GF-D8 (cell line): ENCODE measurements at regions not wholly inside any gene's neighbourhood (a gene's known extent, or its start where the extent isn't known, plus 50 kb on each side); places are given as distances from the start of the nearest gene placed in this dataset.

Experiments
- DNase-seq: peaks from one replicate; lab custom pipeline; 2025; lab: John Stamatoyannopoulos, UW

- peak; percentile 85 for DNase-seq
Observed at GRCh38 chr11:86193297-86194095, 51.1 kb upstream of the EED start.

- no peak for DNase-seq
Observed at GRCh38 chr11:86192519-86193257, 51.9 kb upstream of the EED start.

DNA sequence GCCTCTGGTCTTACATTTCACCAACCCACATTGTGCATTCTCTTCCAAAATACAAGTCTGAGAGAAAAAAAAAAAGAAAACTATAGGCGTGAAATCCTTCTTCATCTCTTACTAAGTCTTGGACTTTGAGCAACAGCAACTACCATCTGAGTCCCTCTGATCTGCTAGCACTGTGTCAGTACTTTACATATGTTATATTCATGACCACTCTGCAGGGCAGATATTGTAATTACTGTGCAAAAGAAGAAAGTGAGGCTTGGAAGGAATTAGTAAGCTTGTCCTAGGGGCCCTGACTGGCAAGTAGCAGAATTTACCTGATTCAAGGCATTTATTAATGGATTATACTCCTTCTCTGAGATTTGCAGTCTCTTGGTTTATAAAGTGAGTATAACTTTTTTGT lies 52.7 kb upstream of the EED start:
- DNase-seq, result no peak

DNA sequence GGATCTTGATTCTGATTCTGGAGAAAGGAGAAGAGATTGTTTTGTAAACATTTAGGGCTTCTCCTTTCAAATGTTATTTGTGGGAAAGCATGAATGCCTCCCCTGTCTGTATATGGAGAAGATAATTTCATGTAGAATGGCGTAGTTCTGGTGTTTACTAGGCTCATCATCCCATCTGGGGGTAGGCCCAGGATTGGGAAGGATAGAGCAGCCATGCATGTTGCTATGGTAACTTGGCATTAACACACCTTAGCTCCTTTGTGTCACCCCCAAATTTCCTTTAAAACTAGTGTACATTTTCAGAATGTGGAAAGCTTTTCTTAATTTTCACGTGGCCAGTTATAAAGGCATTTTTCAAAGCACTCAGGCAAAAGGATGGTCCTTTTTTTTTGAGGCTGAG lies 57.5 kb upstream of the EED start:
- no peak for DNase-seq

DNA sequence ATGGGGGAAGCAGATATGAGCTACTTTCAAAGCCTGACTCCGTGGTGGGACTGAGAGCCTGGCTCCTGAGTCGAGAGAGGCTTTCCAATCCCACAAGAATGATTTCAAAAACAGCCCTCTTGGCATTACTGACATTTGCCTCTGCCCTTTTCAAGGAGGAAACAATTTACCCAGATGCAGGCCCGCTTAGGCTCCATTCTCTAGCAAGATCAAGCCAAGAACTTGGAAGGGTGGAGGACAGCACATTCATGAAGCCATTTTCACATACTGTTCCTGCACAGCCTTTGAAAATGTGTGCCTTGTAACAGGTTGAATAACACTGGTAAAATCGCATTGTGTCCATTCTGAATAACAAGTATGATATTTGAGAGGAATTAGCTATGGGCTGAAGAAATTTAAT lies 58.2 kb upstream of the EED start:
- no peak for DNase-seq

DNA sequence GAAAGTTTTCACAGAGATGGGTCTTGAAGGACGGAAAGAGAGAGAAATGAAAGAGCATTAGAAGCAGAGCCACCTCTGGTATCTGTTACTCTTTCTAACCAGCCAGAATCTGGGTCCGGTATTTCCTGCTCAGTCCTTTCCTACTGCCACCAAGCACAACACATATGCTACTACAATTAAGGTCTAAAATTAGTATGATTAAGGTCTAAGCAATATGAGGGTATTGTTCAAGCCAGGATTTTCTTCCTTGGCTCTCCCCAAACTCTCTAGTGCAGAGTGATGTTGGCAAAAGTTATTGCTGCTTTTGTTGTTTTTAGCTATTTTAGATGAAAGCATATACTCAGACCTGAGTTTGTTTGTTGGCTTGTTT lies 59.2 kb upstream of the EED start:
- DNase-seq, result no peak

DNA sequence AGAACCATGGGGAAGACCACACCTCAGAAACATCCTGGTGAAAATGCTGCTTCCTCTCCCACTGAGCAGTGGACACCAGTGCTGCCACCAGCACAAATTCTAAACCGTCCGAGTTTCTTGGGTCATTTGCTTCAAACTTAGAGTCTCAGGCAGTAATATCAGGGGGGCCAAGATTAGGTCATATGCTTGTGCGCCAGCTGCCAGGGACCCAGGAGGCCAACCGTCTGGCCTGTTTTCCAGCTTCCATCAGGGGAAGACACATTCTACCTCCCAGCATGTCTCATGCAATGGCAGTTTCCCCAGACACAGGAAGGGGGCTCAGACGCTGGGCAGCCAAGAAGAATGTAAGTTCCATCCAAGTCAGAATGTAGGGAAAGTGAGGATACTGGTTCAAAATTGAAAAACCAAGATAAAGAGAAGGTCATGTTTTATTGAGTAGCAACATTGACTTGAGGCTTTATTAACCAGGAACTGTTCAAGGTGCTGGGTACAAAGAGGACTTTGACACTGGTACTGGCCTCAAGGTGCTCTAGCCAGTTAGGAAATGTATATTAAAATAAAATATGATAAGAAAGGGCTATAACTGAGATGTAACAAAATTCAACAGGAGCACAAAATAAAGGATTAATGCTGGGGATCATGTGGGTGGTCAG lies 59.7 kb upstream of the EED start:
- DNase-seq, result no peak

- DNase-seq, result no peak
Observed at GRCh38 chr11:86183694-86184093, 60.9 kb upstream of the EED start.

DNA sequence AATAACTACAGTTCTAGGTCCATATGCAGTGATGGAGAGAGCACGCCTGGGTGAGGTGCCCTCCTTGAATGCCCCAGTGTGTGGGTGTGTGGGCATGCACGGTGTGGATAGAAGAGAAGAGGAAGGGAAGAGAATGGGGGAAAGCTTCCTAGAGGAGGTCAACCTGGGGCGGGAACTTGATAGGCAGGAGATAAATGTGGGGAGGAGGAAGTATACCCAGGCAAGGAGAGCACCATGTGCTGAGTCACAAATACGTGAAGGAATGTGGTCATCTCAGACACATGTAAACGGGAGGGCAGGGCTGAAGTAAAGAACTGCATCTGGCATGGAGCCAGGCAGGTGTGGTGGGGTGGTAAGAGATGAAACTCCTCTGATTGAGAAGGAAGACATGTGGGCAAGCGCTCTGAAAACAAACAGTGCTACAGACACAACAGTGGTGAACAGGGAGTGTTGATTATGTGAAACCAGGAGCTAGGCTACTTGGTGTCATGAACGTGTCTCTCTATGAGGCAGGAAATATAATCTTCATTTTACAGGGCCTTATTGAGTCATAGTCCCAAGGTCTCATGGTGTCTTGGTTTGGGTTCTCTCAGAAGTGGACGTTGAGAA lies 61.5 kb upstream of the EED start:
- peak; percentile 11 for DNase-seq

GRCh38 chr11:86181379-86181778 lies 63.2 kb upstream of the EED start:
- no peak for DNase-seq

GRCh38 chr11:86180851-86181250 lies 63.7 kb upstream of the EED start:
- no peak for DNase-seq

- peak; percentile 44 for DNase-seq
Observed at GRCh38 chr11:86180423-86180822, 64.1 kb upstream of the EED start.

- DNase-seq, result no peak
Observed at GRCh38 chr11:86179646-86180064, 64.9 kb upstream of the EED start.

GRCh38 chr11:86177302-86177701 lies 67.3 kb upstream of the EED start:
- no peak for DNase-seq

- no peak for DNase-seq
Observed at GRCh38 chr11:86176165-86176884, 68.2 kb upstream of the EED start.

GRCh38 chr11:86175626-86176025 lies 68.9 kb upstream of the EED start:
- DNase-seq, result no peak

DNA sequence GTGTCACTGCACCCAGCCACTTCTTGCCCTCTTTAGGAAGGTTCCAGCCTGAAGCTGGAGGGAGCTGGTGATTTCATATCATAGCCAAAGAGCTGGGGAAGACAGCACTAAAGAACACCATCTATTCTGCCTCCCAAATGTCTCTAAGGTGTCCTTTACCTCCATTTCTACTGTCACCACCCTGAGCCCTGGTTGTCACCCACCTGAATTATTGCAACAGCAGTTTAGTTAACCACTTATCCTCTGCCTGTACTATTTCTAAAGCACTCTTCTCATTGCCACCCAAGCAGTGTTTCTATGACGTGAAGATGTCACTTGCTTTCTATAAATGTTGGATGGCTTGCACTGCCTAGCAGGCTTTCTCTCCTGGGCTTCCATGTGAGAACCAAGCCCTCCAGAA lies 69.4 kb upstream of the EED start:
- DNase-seq, result no peak

GRCh38 chr11:86174101-86175046 lies 70.2 kb upstream of the EED start:
- no peak for DNase-seq

- DNase-seq, result no peak
Observed at GRCh38 chr11:86172894-86173293, 71.7 kb upstream of the EED start.

DNA sequence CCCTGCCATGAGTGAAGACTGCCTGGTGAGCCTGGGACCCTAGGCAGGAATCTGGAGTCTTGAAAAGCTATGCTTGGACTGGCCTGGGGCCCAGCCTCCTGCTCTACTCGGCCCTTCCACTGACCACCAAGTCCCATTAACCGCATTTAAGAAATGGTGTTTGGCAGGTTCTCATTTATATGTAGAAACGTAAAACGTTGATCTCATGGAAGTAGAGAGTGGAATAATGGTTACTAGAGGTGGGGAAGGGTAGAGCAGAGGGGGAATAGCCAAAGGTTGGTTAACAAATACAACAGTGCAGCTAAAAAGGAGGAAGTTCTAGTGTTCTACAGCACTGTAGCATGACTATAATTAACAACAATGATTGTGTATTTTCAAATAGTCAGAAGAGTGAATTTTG lies 72.9 kb upstream of the EED start:
- no peak for DNase-seq
